ENCODE measurements at regions not wholly inside any gene's neighbourhood (a gene's known extent, or its start where the extent isn't known, plus 50 kb on each side); places are given as distances from the start of the nearest gene placed in this dataset.

GRCh38 chr2:239747274-239747673, 277.9 kb downstream of the NDUFA10 start:
- no peak overlapping the region for H3K9ac ChIP-seq (replicated peaks; ENCODE audit: extremely low read depth, insufficient read depth, low read length)
- no peaks in the 10 kb centered on the region for H3K9me1 ChIP-seq (replicated peaks; ENCODE audit: control insufficient read depth, extremely low read depth, insufficient read depth, low read length)
- H3K4me1 ChIP-seq (ENCODE audit: control insufficient read depth, extremely low read depth, insufficient read depth, low read length) = no peaks in the 10 kb centered on the region
- no peaks in the 10 kb centered on the region for H4K20me1 ChIP-seq (replicated peaks; ENCODE audit: control insufficient read depth, extremely low read depth, insufficient read depth, low read length)
- no peak overlapping the region for H3K4me2 ChIP-seq (ENCODE audit: insufficient read depth, low read length)
- intact Hi-C loops (cut with micrococcal nuclease) = no loop called here
- TF ChIP-seq POLR2A (IDR thresholded peaks at IDR 0.05; ENCODE audit: low read depth, low read length) = no peak
- no peak for TF ChIP-seq JUN (IDR thresholded peaks at IDR 0.05; ENCODE audit: borderline replicate concordance, insufficient read depth, insufficient read length, low read depth)
- TF ChIP-seq FOS (IDR thresholded peaks at IDR 0.05; ENCODE audit: borderline replicate concordance, insufficient read depth, low read length) = no peak
- no peak for FAIRE-seq
- dilution Hi-C loops (cut with MboI; ENCODE audit: extremely low pct_ligation_motif_present, low sequenced_read_pairs) = no loop called here
- H3K79me2 ChIP-seq (ENCODE audit: control insufficient read depth, insufficient read depth, low read length) = no peaks in the 10 kb centered on the region
- H3K36me3 ChIP-seq (ENCODE audit: control insufficient read depth in 2 of 2, extremely low read depth in 1 of 2, insufficient read depth in 2 of 2, low read length in 2 of 2) = no peaks in the 10 kb centered on the region
- BruUV-seq (replicated peaks) = no TSS peak
- H2AFZ ChIP-seq (ENCODE audit: low read depth, low read length) = no peak overlapping the region
- no peaks in the 10 kb centered on the region for H3K27me3 ChIP-seq (ENCODE audit: control insufficient read depth in 2 of 2, insufficient read depth in 2 of 2, low read length in 2 of 2)
- H3K4me3 ChIP-seq (replicated peaks in 1 of 3; ENCODE audit: insufficient read depth in 1 of 3, low read depth in 1 of 3, low read length in 3 of 3) = no peak overlapping the region
- H3K27ac ChIP-seq (ENCODE audit: insufficient read depth, low read depth, low read length) = no peak overlapping the region
- H3K9me3 ChIP-seq (replicated peaks; ENCODE audit: control insufficient read depth, insufficient read depth, low read length) = no peaks in the 10 kb centered on the region
- ChIA-PET CTCF (no interaction called here), POLR2A (no interaction called here)
- DNase-seq (ENCODE audit: low read depth, low spot score) = no peak

- Histone ChIP-seq H3K9ac (replicated peaks; ENCODE audit: extremely low read depth, insufficient read depth, low read length) (no peak overlapping the region), H3K79me2 (ENCODE audit: control insufficient read depth, insufficient read depth, low read length) (no peaks in the 10 kb centered on the region), H3K4me3 (replicated peaks in 1 of 3; ENCODE audit: insufficient read depth in 1 of 3, low read depth in 1 of 3, low read length in 3 of 3) (no peak overlapping the region), H3K4me2 (ENCODE audit: insufficient read depth, low read length) (no peak overlapping the region), H4K20me1 (replicated peaks; ENCODE audit: control insufficient read depth, extremely low read depth, insufficient read depth, low read length) (no peaks in the 10 kb centered on the region), H3K4me1 (ENCODE audit: control insufficient read depth, extremely low read depth, insufficient read depth, low read length) (no peaks in the 10 kb centered on the region), H3K9me3 (replicated peaks; ENCODE audit: control insufficient read depth, insufficient read depth, low read length) (no peaks in the 10 kb centered on the region), H3K36me3 (ENCODE audit: control insufficient read depth in 2 of 2, extremely low read depth in 1 of 2, insufficient read depth in 2 of 2, low read length in 2 of 2) (no peaks in the 10 kb centered on the region), H3K27ac (ENCODE audit: insufficient read depth, low read depth, low read length) (no peak overlapping the region), H2AFZ (ENCODE audit: low read depth, low read length) (no peak overlapping the region), H3K27me3 (ENCODE audit: control insufficient read depth in 2 of 2, insufficient read depth in 2 of 2, low read length in 2 of 2) (no peaks in the 10 kb centered on the region), H3K9me1 (replicated peaks; ENCODE audit: control insufficient read depth, extremely low read depth, insufficient read depth, low read length) (no peaks in the 10 kb centered on the region)
- no TSS peak for BruUV-seq (replicated peaks)
- DNase-seq (ENCODE audit: low read depth, low spot score) = no peak
- TF ChIP-seq MAX (IDR thresholded peaks at IDR 0.05; ENCODE audit: insufficient read depth, insufficient read length) (no peak), FOS (IDR thresholded peaks at IDR 0.05; ENCODE audit: borderline replicate concordance, insufficient read depth, low read length) (no peak), MYC (IDR thresholded peaks at IDR 0.05; ENCODE audit: low read depth, low read length) (no peak), EZH2 (IDR thresholded peaks at IDR 0.05; ENCODE audit: borderline replicate concordance, low read depth, low read length, severe bottlenecking) (no peak), CTCF (IDR thresholded peaks at IDR 0.05; ENCODE audit: extremely low read depth in 1 of 2, insufficient read depth in 1 of 2, low read depth in 1 of 2, low read length in 2 of 2) (no peak), POLR2A (IDR thresholded peaks at IDR 0.05; ENCODE audit: low read depth, low read length) (no peak), JUN (IDR thresholded peaks at IDR 0.05; ENCODE audit: borderline replicate concordance, insufficient read depth, insufficient read length, low read depth) (no peak), POLR2AphosphoS5 (IDR thresholded peaks at IDR 0.05; ENCODE audit: insufficient read depth, low read depth, low read length) (no peak), GATA2 (IDR thresholded peaks at IDR 0.05; ENCODE audit: insufficient read depth, insufficient read length, low read depth, low read length) (no peak)
- intact Hi-C loops (cut with micrococcal nuclease) = no loop called here
- ChIA-PET CTCF (no interaction called here), POLR2A (no interaction called here)
- FAIRE-seq = no peak
- dilution Hi-C loops (cut with MboI; ENCODE audit: extremely low pct_ligation_motif_present, low sequenced_read_pairs) = no loop called here
These were observed 278.4 kb downstream of the NDUFA10 start for GRCh38 chr2:239746559-239747246.
